ENCODE measurements at regions not wholly inside any gene's neighbourhood (a gene's known extent, or its start where the extent isn't known, plus 50 kb on each side); places are given as distances from the start of the nearest gene placed in this dataset.
A peak's percentile ranks its signal among the peaks of the same experiment; 100 is the strongest.

- Histone ChIP-seq H3K4me1 (ENCODE audit: control insufficient read depth in 5 of 5, insufficient read depth in 5 of 5, low read length in 5 of 5) (peaks cover 6 to 41% (median 13%) of the 10 kb centered on the region in 5 donors), H3K9me3 (ENCODE audit: control insufficient read depth in 4 of 4, insufficient read depth in 3 of 4, low read length in 3 of 4) (no peaks in the 10 kb centered on the region), H3K27ac (ENCODE audit: low read depth in 1 of 2, low read length in 1 of 2) (peak overlapping the region in 1 of 2 donors; percentile 47), H3K27me3 (ENCODE audit: control insufficient read depth in 3 of 3, insufficient read depth in 3 of 3, low read length in 2 of 3) (no peaks in the 10 kb centered on the region), H3K36me3 (ENCODE audit: control insufficient read depth in 4 of 4, insufficient read depth in 4 of 4, low read length in 4 of 4) (no peaks in the 10 kb centered on the region), H3K9ac (ENCODE audit: insufficient read depth in 1 of 2, low read length in 2 of 2) (no peak overlapping the region), H3K4me3 (no peak overlapping the region)
- DNase-seq: peak in 2 of 3 donors; percentile 41 to 59
- TF ChIP-seq CTCF (IDR thresholded peaks at IDR 0.05; ENCODE audit: control extremely low read depth, extremely low read depth): no peak
- 71 to 81% methylated on average over 6 of the region's 6 CpGs for WGBS, 2 donors
- no peak for ATAC-seq (ENCODE audit: insufficient read depth, low FRiP score)
These were observed 150.3 kb downstream of the ETS2 start for GRCh38 chr21:38956007-38956406.

- Histone ChIP-seq H3K4me1 (ENCODE audit: control insufficient read depth in 5 of 5, insufficient read depth in 5 of 5, low read length in 5 of 5) (peaks cover 6 to 44% (median 13%) of the 10 kb centered on the region in 5 donors), H3K27ac (ENCODE audit: low read depth in 1 of 2, low read length in 1 of 2) (peak overlapping the region in 1 of 2 donors; percentile 47), H3K9ac (ENCODE audit: insufficient read depth in 1 of 2, low read length in 2 of 2) (no peak overlapping the region), H3K4me3 (no peak overlapping the region), H3K27me3 (ENCODE audit: control insufficient read depth in 3 of 3, insufficient read depth in 3 of 3, low read length in 2 of 3) (no peaks in the 10 kb centered on the region), H3K9me3 (ENCODE audit: control insufficient read depth in 4 of 4, insufficient read depth in 3 of 4, low read length in 3 of 4) (no peaks in the 10 kb centered on the region), H3K36me3 (ENCODE audit: control insufficient read depth in 4 of 4, insufficient read depth in 4 of 4, low read length in 4 of 4) (no peaks in the 10 kb centered on the region)
- TF ChIP-seq CTCF (IDR thresholded peaks at IDR 0.05; ENCODE audit: control extremely low read depth, extremely low read depth): no peak
- no peak for ATAC-seq (ENCODE audit: insufficient read depth, low FRiP score)
- no peak for DNase-seq
- WGBS, 2 donors: 80 to 93% methylated on average over 8 of the region's 8 CpGs
These were observed 149.8 kb downstream of the ETS2 start for GRCh38 chr21:38955495-38955894.

GRCh38 chr21:38954588-38955004 lies 148.9 kb downstream of the ETS2 start:
- Histone ChIP-seq H3K27ac (ENCODE audit: low read depth in 1 of 2, low read length in 1 of 2) (peak overlapping the region in 1 of 2 donors; percentile 15), H3K9ac (ENCODE audit: insufficient read depth in 1 of 2, low read length in 2 of 2) (no peak overlapping the region), H3K9me3 (ENCODE audit: control insufficient read depth in 4 of 4, insufficient read depth in 3 of 4, low read length in 3 of 4) (no peaks in the 10 kb centered on the region), H3K4me1 (ENCODE audit: control insufficient read depth in 5 of 5, insufficient read depth in 5 of 5, low read length in 5 of 5) (peaks cover 6 to 39% (median 13%) of the 10 kb centered on the region in 5 donors), H3K36me3 (ENCODE audit: control insufficient read depth in 4 of 4, insufficient read depth in 4 of 4, low read length in 4 of 4) (no peaks in the 10 kb centered on the region), H3K27me3 (ENCODE audit: control insufficient read depth in 3 of 3, insufficient read depth in 3 of 3, low read length in 2 of 3) (no peaks in the 10 kb centered on the region), H3K4me3 (no peak overlapping the region)
- TF ChIP-seq CTCF (IDR thresholded peaks at IDR 0.05; ENCODE audit: control extremely low read depth, extremely low read depth): no peak
- no peak for ATAC-seq (ENCODE audit: insufficient read depth, low FRiP score)
- 57 to 71% methylated on average over 3 of the region's 3 CpGs for WGBS, 2 donors
- DNase-seq: peak in 1 of 3 donors; percentile 62

- no peaks in the 10 kb centered on the region for H3K36me3 ChIP-seq (ENCODE audit: control insufficient read depth in 4 of 4, insufficient read depth in 4 of 4, low read length in 4 of 4)
- no peak overlapping the region for H3K27ac ChIP-seq (ENCODE audit: low read depth in 1 of 2, low read length in 1 of 2)
- H3K4me1 ChIP-seq (ENCODE audit: control insufficient read depth in 5 of 5, insufficient read depth in 5 of 5, low read length in 5 of 5): peaks cover 5 to 28% (median 11%) of the 10 kb centered on the region in 5 donors
- 90 to 93% methylated on average over 5 of the region's 5 CpGs for WGBS, 2 donors
- no peak for DNase-seq
- H3K27me3 ChIP-seq (ENCODE audit: control insufficient read depth in 3 of 3, insufficient read depth in 3 of 3, low read length in 2 of 3): no peaks in the 10 kb centered on the region
- TF ChIP-seq CTCF (IDR thresholded peaks at IDR 0.05; ENCODE audit: control extremely low read depth, extremely low read depth): no peak
- no peak overlapping the region for H3K4me3 ChIP-seq
- H3K9me3 ChIP-seq (ENCODE audit: control insufficient read depth in 4 of 4, insufficient read depth in 3 of 4, low read length in 3 of 4): no peaks in the 10 kb centered on the region
- no peak for ATAC-seq (ENCODE audit: insufficient read depth, low FRiP score)
- H3K9ac ChIP-seq (ENCODE audit: insufficient read depth in 1 of 2, low read length in 2 of 2): no peak overlapping the region
These were observed 147.8 kb downstream of the ETS2 start for GRCh38 chr21:38953516-38953915.

All from lung (tissue), 11 donors.